ELF-1 (cell line): ENCODE measurements at regions not wholly inside any gene's neighbourhood (a gene's known extent, or its start where the extent isn't known, plus 50 kb on each side); places are given as distances from the start of the nearest gene placed in this dataset.
"Not testable (repeated sequence)": the region's sequence is repeated elsewhere in the genome, so short reads cannot be mapped to it uniquely, and the experiment has no call there.

Experiments used
- DNase-seq: peaks from one replicate; pipeline ENCODE4 v3.0.0-alpha.2; 2016; ENCODE audit warnings: low read depth, low spot score

DNA sequence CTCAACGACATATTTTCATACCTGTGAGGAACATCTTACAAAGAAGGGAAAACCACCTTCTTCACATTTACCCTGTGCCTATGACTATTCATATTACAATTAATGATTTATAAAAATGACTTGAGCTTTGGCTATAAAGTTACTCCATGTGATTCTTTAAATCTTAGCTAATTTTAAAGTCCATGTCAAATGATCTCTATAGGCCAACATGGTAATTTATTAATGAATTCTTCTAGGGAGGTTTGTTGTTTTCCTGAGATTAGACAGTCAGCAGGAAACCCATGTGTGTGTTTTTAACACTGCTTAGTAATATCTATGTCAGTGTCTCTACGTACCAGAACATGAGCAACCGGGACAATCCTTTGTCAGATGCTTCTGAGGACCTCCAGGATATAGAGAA lies 307.3 kb downstream of the IPMK start:
- DNase-seq, result no peak

DNA sequence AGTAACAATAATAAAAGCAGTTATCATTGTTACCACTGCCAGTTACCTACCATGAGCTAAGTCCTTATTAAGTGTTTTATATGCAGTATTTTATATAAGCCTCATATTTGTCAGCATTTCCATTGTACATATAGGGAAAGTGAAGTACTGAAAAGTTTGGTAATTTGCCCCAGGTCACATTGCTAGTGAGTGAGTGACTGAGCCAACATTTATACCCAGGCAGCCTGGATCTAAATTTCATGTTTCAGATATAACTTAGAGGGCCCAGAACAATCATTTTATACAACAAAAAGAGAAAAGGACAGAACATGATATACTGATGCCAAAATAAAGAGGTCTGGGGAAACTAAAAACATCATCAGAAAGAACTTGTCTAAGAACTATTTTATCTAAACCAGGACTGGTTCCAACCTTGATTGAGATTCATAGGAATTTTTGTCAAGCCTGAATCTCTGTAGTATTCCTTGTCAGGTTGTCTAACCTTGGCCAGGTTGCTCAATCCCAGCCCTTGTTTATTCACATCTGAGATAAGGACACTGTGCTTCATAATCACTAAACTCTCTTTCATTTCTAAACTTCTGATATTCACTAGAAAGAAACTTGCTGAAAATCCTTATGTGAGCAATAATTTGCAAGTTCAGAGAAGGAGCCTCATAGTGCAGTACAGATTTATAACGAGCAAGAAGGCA lies 308.2 kb downstream of the IPMK start:
- no peak for DNase-seq

DNA sequence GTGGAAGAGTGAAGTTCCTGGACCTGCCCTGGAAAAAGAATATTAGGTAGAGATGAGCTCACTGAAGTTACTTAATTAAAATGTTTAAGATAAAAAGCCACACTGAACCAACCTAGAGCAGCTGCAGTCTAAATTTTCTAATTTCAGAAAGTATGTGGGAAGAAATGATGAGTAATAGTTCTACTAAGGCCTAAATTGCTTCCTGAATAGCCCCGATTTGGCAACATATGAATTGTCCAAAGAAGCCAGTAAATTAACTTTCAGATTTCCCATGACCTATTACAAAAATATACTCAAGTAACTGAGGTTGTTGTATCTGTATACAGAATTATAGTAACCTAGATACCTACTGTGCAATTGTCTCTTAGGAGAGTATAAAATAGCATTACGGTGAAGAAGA lies 312.6 kb downstream of the IPMK start:
- DNase-seq, result no peak

DNA sequence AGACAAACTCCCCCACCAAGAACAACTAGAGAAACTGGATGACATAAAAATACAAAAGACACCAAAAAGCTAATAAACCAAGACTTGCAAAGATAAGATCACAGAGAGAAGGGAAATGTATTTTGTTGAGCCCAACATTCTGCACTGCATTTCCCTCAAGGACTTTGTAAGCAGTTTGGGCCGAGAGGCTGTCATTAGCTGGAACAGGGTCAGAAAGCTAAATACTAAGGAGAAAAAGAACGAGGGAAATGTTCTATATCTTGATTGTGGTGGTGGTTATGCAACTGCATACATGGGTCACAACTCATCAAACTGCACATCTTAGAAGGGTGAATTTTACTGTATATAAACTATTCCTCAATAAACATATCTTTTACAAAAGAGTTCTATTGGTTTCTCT lies 315.0 kb downstream of the IPMK start:
- DNase-seq, result no peak

DNA sequence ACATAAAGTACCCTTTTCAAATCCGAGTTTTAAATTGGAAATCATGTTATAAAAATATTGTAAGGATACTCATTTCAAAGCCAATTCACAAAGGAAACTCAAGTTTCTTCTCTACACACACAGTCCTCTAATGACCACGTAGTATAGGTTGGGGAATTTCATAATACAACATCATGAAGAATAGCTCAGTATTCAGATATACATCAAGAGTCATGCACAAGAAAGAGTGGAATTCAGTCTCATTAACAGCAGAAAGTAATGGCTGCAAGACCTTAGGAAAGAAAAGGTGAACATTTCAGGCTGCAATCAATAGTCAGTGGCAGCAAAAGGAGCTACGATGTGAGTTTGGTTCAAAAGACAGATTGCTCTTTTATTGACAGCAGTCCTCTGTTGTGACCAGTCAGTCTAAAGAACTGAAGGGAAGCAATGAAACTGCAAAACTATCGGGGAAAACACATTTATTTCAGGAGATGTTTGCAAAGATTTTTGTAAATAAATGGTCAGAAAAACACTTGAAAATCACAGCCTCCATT lies 317.2 kb downstream of the IPMK start:
- no peak for DNase-seq

DNA sequence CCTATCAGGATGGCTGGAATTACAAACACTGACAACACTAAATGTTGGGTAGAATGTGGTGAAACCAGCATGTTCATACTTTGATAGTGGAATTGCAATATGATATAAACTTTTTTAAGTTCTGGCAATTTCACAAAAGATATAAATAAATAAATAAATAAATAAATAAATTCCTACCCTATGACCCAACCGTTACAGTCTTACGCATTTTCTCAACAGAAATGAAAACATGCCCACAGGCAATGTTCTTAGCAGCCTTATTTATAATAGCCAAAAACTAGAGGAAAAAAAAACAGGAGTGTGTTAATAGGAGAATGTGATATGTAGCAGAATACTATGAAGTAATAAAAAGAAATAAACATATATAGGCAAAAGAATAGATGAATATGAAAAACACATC lies 318.9 kb downstream of the IPMK start:
- no peak for DNase-seq

DNA sequence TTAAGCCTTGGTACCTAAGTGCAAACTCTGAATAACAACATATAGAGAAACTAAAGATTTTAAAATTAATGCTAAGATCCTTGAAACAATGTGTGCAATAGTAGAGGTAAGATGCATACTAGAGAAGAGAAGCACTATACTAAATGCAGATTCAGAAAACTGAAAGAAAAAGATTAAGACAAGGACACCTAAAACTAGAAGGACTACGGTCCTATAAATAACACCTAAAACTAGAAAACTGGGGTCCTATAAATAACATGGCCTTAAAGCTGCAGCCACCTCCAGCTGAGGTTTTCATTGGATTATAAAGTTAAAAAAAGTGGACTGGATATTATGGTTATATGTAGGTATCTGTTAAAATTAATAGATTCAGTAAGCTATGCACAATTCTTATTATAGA lies 320.9 kb downstream of the IPMK start:
- DNase-seq, result no peak

DNA sequence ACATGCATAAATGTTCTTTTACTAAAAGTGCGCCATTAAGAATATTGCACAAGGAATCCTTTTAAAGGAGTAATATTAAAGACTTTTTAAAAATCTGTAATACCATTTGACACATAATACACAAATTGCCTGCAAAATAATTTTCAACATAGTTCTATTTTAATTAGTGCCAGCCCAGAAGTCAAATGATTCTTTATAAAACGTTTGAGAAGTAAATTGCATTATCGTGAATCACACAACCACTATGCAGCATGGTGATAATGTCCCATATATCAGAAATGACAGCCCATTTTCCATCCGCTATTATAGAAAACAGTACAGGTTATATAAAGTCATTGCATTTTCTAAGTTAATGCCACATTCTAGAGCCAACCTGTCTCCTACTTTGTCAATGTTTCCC lies 324.0 kb downstream of the IPMK start:
- DNase-seq, result no peak

DNA sequence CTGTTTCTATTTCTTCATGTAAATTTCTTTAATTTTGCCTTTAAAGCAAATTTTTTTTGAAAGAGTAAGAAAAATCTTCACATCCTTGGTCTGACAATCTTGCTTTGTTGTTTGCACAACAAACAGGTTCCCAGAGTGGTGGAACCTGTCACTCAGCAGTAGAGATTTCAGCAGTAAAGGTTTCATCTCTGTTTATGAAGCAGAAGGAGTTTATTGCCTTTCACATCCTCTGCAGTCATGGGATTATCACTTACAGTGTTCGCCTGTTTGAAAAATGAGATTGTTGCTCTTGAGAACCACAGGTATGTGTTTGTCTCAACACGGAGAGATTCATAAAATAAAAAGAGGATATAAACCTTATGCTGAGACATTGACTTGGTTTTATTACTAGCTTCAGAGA lies 342.6 kb downstream of the IPMK start:
- no peak for DNase-seq

DNA sequence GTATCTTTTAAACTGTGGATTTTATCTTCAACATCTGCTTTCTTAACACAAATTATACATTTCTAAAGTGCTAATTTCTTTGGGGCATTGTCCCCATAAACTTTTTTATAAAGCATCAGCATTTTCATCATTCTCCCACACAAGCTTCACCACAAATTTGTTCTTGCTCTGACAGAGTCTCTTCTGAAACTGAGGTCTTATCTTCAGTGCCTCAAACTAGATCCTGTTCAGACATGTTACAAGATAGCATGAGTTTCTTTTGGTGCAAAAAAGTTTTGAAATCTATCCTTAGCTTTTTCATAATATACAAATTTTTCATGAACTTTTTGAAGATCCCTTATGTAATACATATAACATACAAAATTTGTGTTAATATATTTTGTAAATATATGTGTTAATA lies 346.6 kb downstream of the IPMK start:
- DNase-seq, result no peak

DNA sequence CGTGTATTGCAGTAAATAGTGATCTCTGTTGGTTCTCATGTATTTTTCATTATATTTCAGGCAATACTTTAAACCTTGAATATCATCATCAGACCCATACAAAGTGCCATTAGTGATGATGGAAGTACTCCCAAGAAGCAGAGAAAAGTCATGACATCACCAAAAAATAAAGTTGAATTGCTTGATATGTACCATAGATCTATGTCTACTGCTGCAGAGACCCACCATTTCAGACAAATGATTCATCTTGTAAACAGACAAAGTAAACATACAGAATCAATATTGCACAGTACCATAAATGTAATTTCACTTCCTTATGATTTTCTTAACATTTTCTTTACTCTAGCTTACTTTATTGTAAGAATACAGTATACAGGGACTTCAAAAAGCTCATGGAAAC lies 347.8 kb downstream of the IPMK start:
- no peak for DNase-seq

DNA sequence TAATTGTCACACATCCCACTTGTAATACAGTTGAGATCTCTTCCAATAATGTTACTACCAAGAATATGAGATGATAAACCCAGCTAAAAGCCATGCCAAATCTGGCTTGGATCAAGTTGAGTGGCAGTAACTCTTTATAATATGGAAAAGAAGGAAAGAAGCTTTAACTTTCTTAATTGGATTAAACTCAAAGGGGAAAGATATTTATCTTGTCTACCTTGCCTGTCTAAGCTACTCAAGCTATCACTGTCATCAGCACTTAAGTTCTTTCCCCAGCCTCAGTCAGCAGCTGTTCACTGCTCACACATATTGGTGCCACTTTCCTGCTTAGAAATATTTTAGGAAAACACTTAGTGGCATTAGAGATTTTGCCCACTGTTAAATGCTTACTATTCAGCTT lies 350.7 kb downstream of the IPMK start:
- DNase-seq, result no peak

DNA sequence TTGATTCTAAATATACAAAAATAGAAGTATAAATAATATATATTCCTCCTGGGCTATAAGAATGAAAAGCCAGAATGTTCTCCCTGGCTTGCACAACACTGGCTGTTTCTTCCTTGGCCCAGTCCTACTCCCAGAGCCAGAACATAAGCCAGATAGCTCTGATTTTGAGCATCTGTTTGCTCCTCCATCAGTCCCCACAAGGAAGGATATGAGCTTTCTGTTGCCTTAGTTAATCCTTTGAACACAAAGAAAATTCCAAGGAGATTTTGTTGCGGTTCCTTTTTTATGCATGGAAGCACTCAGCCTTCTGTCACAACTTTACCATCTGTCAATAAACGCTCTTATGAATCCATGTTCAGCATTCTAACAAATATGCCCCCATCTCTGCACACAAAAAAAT lies 361.8 kb downstream of the IPMK start:
- DNase-seq, result no peak

DNA sequence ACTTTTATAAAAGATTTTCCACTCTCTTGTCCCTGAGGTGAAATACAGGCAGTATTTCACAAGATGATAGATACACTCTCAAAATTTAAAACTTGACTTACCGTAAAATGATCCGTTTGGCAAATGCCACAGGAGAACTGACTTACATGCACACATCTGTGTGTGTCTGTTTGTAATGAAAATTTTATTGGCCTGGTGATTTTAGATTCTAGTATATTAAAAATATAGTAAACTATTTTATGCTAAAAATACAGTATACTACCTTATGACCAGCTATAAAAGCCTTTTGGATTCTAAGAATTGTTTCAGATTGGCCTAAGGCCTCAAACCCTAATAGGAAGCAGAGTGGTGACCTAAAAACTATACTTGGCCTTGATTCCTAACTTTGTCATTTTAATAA lies 362.7 kb downstream of the IPMK start:
- no peak for DNase-seq

DNA sequence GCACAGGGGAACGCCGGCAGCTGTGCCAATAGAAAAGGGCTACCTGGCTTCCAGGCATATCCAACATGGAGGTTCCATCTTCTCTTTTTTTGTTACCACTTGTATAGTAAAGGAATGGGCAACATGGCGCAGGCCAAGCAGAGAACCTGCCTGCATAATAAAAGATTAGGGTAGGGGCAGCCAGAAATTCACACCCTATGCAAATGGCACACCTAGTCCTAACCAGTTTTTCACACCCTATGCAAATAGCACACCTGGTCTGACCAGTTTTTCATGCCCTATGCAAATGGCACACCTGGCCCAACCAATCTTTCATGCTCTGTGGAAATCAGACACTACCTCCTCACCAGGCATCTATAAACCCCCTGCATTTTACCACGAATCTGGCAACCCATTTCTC lies 369.5 kb downstream of the IPMK start:
- DNase-seq, result peak; percentile 76

DNA sequence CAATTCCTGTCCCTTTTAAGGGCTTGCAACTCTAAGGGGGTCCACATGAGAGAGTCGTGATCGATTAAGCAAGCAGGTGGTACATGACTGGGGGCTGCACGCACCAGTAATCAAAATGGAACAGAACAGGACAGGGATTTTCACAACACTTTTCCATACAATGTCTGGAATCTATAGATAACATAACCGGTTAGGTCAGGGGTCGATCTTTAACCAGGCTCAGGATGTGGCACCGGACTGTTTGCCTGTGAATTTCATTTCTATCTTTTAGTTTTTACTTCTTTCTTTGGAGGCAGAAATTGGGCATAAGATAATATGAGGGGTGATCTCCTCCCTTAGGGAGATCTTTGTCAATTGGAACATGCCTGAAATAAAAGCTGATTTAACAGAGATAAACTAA lies 370.1 kb downstream of the IPMK start:
- DNase-seq, result no peak

DNA sequence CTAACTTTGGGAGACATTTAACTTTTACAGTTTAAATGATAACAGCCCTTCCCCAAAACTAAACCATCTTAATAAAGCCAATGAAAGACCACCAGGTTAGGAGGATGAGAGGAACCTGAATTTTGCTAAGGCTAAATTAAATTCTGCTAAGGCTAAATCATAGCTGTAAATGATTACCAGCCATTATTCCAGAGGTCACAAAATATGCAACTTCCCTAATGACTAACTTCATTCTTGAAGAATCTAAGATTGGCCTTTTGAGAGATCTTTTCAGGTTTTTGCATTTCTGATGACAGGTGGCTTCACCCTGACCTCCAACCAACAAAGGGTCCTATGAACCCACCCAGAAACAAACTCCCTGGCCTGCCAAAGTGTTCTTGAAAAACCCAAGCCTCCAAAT lies 373.3 kb downstream of the IPMK start:
- DNase-seq, result no peak

DNA sequence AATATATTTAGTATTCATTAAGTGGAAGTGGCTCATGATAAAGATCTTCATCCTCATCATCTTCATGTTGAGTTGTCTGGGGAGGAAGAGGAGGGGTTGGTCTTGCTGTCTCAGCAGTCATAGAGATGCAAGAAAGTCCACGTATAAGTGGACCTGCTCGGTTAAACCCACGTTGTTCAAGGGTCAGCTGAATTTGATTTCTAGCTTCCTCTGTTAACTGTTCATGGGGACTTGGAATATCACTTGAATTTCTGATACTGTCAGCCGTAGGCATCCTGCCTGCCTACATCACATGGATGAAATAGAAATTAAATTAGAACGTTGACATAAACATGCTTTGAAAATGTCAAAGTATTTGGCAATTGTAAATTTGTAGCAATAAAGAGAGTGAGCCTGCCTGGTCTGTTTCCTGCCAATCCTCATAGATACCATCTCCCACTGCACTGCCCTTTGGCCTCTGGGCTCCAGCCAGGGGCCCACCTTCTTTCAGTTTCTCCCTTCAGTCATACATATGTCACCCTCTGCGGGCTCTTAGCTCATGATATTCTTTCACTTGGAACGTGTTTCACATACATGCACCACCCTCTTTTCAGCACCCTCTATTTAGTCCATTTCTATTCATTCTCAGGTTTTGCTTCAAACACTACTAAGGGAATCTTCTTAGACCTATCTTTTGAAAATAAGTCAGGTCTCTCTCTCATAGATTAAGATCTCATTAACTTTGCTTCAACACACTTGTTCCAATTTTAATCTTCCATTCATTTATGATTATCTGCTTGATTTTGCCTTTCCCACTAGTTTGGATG lies 376.3 kb downstream of the IPMK start:
- no peak for DNase-seq

DNA sequence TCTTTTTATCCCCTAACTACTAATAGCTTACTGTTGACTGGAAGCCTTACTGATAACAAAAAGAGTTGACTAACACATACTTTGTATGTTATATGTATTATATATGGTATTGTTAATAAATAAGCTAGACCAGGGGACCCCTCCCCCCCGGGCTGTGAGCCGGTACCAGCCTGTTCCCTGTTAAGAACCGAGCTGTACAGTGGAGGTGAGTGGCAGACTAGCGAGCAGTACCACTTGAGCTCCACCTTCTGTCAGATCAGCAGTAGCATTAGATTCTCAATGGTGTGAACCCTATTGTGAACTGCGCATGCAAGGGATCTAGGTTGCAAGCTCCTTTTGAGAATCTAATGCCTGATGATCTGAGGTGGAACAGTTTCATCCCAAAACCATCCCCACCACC lies 377.0 kb downstream of the IPMK start:
- DNase-seq, result no peak

DNA sequence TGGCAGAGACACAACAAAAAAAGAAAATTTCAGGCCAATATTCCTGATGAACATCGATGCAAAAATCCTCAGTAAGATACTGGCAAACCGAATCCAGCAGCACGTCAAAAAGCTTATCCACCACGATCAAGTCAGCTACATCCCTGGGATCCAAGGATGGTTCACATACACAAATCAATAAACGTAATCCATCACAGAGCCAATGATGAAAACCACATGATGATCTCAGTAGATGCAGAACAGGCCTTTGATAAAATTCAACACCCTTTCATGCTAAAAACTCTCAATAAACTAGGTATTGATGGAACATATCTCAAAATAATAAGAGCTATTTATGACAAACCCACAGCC lies 382.1 kb downstream of the IPMK start:
- DNase-seq, result not testable (repeated sequence)

DNA sequence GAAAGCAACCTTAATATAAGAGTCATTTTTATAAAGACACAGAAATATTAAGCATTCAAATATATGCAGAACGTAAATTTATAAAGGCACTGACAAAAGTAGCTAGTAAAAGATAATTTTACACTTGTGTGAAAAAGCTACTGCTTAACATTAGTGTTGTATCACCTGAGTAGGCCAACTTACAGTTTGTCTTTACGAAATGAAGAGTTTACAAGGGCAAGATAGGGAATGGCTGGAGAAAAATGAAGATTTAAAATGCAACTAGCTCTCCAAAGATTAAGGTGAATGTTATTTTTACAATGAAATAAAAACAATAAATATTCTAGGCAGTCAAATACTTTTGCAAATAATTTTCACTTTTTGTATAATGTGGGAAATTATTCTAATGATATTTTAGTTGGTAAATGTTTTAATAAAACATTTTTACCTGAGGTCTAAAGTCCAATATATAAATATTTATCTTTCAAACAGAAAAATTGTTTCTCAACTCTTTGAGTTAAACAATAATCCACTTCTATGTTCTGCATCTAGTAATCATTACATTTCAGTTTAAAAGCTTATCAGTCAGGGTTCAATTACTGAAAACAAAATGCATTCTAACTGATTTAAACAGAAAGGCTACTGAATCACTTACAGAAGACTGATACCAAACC lies 382.6 kb downstream of the IPMK start:
- DNase-seq, result no peak

DNA sequence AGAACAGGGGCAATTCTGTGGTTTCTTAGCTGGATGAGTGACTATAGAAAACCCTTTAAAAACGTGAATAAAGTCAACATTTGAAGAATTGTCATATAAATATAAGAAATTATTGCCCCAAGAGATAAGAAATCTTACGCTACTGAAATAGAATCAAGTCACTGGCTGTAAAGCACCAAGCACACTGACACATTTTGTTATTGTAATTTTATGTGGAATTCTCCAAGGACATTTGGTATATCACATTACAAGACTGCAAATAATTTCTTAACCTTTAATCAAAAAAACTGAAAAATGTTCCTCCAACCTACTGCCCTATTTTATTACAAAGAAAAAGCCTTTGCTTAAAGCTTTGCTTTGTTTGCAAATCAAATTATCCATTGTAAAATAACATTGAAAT lies 383.3 kb downstream of the IPMK start:
- no peak for DNase-seq
